GM13977 (cell line): ENCODE measurements at regions not wholly inside any gene's neighbourhood (a gene's known extent, or its start where the extent isn't known, plus 50 kb on each side); places are given as distances from the start of the nearest gene placed in this dataset.
"Not testable (repeated sequence)": the region's sequence is repeated elsewhere in the genome, so short reads cannot be mapped to it uniquely, and the experiment has no call there.

Experiments
- DNase-seq: peaks from one replicate; pipeline ENCODE4 v3.0.0; 2012; ENCODE audit warnings: low spot score
- CTCF ChIP-seq: IDR thresholded peaks from 2 replicates; pipeline ENCODE4 v1.5.1; 2012; ENCODE audit warnings: mild to moderate bottlenecking, control low read depth; ENCODE audit not compliant: insufficient read depth; ENCODE audit errors: extremely low read depth, missing control alignments
- in situ Hi-C: fragments of 300-500 bp; cut with MboI; formaldehyde crosslinking; loops from one replicate; pipeline ENCODE4 v1.12.0; 2022; ENCODE audit warnings: low sequenced_read_pairs, low pct_unique_long_range_greater_than_20kb, mixed read lengths, inconsistent platforms; ENCODE audit not compliant: unreplicated experiment

- in situ Hi-C loops, result loop anchor here (25.0 kb wide), 1 partner anchor 573 kb away; no protein-coding TSS in a partner anchor
- no peak for TF ChIP-seq CTCF
- no peak for DNase-seq
These were observed 117.8 kb upstream of the ESR1 start for GRCh38 chr6:151689499-151690201.

- in situ Hi-C loops, result loop anchor here (25.0 kb wide), 1 partner anchor 572 kb away; no protein-coding TSS in a partner anchor
- no peak for TF ChIP-seq CTCF
- DNase-seq, result peak; percentile 58
These were observed 117.2 kb upstream of the ESR1 start for GRCh38 chr6:151690303-151690702.

- peak; percentile 43 for DNase-seq
- in situ Hi-C loops, result loop anchor here (25.0 kb wide), 1 partner anchor 571 kb away; no protein-coding TSS in a partner anchor
- TF ChIP-seq CTCF, result no peak
These were observed 116.5 kb upstream of the ESR1 start for GRCh38 chr6:151690768-151691562.

- no peak for DNase-seq
- in situ Hi-C loops, result loop anchor here (25.0 kb wide), 1 partner anchor 570 kb away; no protein-coding TSS in a partner anchor
- no peak for TF ChIP-seq CTCF
These were observed 115.3 kb upstream of the ESR1 start for GRCh38 chr6:151692216-151692615.

- no peak for TF ChIP-seq CTCF
These were observed 114.1 kb upstream of the ESR1 start for GRCh38 chr6:151693366-151693765.

GRCh38 chr6:151695156-151695555 lies 112.3 kb upstream of the ESR1 start:
- in situ Hi-C loops, result loop anchor here (25.0 kb wide), 1 partner anchor 567 kb away; no protein-coding TSS in a partner anchor
- DNase-seq, result no peak
- TF ChIP-seq CTCF, result no peak

More at GRCh38 chr6:151693366-151693765, 114.1 kb upstream of the ESR1 start:
- in situ Hi-C loops, result loop anchor here (25.0 kb wide), 1 partner anchor 569 kb away; no protein-coding TSS in a partner anchor
- DNase-seq, result no peak

GRCh38 chr6:151696302-151696701 lies 111.2 kb upstream of the ESR1 start:
- in situ Hi-C loops, result loop anchor here (25.0 kb wide), 1 partner anchor 566 kb away; no protein-coding TSS in a partner anchor

More at GRCh38 chr6:151696302-151696701, 111.2 kb upstream of the ESR1 start:
- DNase-seq, result not testable (repeated sequence)
